ENCODE measurements at regions not wholly inside any gene's neighbourhood (a gene's known extent, or its start where the extent isn't known, plus 50 kb on each side); places are given as distances from the start of the nearest gene placed in this dataset.

DNA sequence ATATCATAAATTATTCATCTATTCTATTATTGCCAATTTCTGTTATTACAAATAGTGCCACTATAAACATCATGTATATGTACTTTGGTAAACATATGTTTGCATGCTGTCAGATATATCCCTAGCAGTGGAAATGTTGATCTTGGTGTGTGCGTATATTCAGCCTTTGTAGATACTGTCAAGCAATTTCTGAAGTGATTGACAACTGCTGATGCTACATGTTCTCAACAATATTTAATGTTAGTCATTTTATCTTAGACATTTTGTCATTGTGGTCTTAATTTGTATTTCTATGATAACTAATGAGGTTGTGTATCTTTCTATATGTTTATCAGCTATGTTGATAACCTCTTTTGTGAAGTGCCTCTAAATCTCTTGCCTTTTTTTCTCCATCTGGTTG lies 186.5 kb upstream of the NRG3 start:
- no peaks in the 10 kb centered on the region for H4K20me1 ChIP-seq (ENCODE audit: insufficient read depth, low read length)
- CTCF ChIA-PET (ENCODE audit: unreplicated experiment), result no interaction called here
- no peak overlapping the region for H3K4me3 ChIP-seq (ENCODE audit: low read depth, low read length, poor library complexity, severe bottlenecking)
- BruUV-seq (replicated peaks), result no TSS peak
- H3K4me2 ChIP-seq (ENCODE audit: low read length), result no peak overlapping the region
- no peaks in the 10 kb centered on the region for H3K4me1 ChIP-seq (ENCODE audit: insufficient read depth, low read length, poor library complexity, severe bottlenecking)
- no peak overlapping the region for H2AFZ ChIP-seq (ENCODE audit: low read length)
- TF ChIP-seq EZH2phosphoT487 (IDR thresholded peaks at IDR 0.05; ENCODE audit: borderline replicate concordance, low read depth, low read length), result no peak
- TF ChIP-seq, protein P1, sequence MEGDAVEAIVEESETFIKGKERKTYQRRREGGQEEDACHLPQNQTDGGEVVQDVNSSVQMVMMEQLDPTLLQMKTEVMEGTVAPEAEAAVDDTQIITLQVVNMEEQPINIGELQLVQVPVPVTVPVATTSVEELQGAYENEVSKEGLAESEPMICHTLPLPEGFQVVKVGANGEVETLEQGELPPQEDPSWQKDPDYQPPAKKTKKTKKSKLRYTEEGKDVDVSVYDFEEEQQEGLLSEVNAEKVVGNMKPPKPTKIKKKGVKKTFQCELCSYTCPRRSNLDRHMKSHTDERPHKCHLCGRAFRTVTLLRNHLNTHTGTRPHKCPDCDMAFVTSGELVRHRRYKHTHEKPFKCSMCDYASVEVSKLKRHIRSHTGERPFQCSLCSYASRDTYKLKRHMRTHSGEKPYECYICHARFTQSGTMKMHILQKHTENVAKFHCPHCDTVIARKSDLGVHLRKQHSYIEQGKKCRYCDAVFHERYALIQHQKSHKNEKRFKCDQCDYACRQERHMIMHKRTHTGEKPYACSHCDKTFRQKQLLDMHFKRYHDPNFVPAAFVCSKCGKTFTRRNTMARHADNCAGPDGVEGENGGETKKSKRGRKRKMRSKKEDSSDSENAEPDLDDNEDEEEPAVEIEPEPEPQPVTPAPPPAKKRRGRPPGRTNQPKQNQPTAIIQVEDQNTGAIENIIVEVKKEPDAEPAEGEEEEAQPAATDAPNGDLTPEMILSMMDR (conservative IDR thresholded peaks at IDR 0.05; ENCODE audit: low read length), result no peak
- H3K27ac ChIP-seq (ENCODE audit: low read depth, low read length, poor library complexity, severe bottlenecking), result no peak overlapping the region
- DNase-seq (ENCODE audit: low spot score), result no peak
- H3K9me3 ChIP-seq (ENCODE audit: low read length), result no peaks in the 10 kb centered on the region
- H3K9me2 ChIP-seq (ENCODE audit: insufficient read depth, low read length), result no peaks in the 10 kb centered on the region
- no peaks in the 10 kb centered on the region for H3K36me3 ChIP-seq (ENCODE audit: insufficient read depth, low read length)
- H3K79me2 ChIP-seq (ENCODE audit: insufficient read depth, low read depth, low read length), result no peaks in the 10 kb centered on the region
- intact Hi-C loops (cut with micrococcal nuclease; ENCODE audit: unreplicated experiment), result no loop called here
- POLR2A ChIA-PET, result interaction anchor here (0.7 kb wide), 1 partner anchor 9 kb away, joined by 4 read pairs; no protein-coding TSS in a partner anchor

DNA sequence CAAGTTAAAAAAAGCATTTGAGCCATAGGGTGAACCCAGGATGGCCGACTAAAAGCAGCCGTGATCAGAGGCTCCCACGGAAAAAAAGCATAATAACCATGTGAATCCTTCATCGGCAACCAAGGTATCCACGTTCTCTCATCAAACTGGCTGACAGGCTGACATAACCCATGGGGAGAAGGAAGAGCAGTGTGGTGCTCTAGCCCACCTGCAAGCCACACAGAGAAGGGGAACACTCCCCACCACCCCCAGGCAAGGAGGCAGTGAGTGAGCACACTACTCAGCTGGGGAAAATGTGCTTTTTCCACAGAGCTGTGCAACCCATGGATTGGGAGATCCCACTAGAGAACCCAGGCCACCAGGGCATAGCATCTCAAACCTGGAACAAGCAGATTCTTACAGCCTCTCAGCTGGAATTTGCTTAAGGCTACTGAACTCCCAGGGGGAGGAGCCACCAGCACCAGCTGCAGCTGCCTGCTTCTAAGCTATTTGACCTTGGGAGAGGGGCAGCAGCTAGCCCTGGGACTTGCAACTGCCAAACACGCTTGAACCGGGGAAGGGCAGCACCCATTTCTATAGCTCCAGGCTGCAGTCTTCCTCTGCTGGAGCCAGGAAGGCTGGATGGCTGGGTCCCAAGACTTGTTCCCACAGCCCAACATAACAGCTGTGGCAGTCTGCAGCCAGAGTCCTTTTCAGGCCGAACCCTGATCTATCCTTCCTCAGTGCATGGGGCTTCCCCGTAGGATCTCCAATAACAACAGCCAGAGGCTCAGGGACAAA lies 178.2 kb upstream of the NRG3 start:
- no peaks in the 10 kb centered on the region for H3K9me2 ChIP-seq (ENCODE audit: insufficient read depth, low read length)
- H3K27ac ChIP-seq (ENCODE audit: low read depth, low read length, poor library complexity, severe bottlenecking), result no peak overlapping the region
- intact Hi-C loops (cut with micrococcal nuclease; ENCODE audit: unreplicated experiment), result no loop called here
- no TSS peak for BruUV-seq (replicated peaks)
- no peaks in the 10 kb centered on the region for H3K9me3 ChIP-seq (ENCODE audit: low read length)
- H3K36me3 ChIP-seq (ENCODE audit: insufficient read depth, low read length), result no peaks in the 10 kb centered on the region
- H2AFZ ChIP-seq (ENCODE audit: low read length), result no peak overlapping the region
- no peak overlapping the region for H3K4me3 ChIP-seq (ENCODE audit: low read depth, low read length, poor library complexity, severe bottlenecking)
- H3K79me2 ChIP-seq (ENCODE audit: insufficient read depth, low read depth, low read length), result no peaks in the 10 kb centered on the region
- CTCF ChIA-PET (ENCODE audit: unreplicated experiment), result no interaction called here
- TF ChIP-seq, protein P1 (conservative IDR thresholded peaks at IDR 0.05; ENCODE audit: low read length), result no peak
- TF ChIP-seq EZH2phosphoT487 (IDR thresholded peaks at IDR 0.05; ENCODE audit: borderline replicate concordance, low read depth, low read length), result no peak
- DNase-seq (ENCODE audit: low spot score), result no peak
- no peak overlapping the region for H3K4me2 ChIP-seq (ENCODE audit: low read length)
- H4K20me1 ChIP-seq (ENCODE audit: insufficient read depth, low read length), result no peaks in the 10 kb centered on the region
- no peaks in the 10 kb centered on the region for H3K4me1 ChIP-seq (ENCODE audit: insufficient read depth, low read length, poor library complexity, severe bottlenecking)
- POLR2A ChIA-PET, result no interaction called here

DNA sequence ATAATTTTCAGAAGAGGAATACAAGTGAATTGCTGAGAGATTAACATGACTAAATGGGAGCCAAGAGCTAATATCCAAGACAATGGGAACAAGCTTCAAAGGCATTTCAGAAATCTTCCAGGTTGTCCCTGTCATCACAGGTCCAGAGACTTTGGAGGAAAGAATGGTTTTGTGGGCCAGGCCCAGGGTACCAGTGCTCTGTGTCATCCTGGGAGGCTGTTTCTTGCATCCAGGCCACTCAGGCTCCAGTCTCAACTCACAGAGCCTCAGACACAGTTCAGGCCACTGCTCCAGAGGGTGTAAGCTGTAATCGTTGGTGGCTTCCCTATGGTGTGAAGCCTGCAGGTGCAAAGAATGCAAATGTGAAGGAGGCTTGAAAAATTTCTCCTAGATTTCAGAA lies 170.4 kb upstream of the NRG3 start:
- ChIA-PET POLR2A (no interaction called here), CTCF (ENCODE audit: unreplicated experiment) (no interaction called here)
- Histone ChIP-seq H3K4me3 (ENCODE audit: low read depth, low read length, poor library complexity, severe bottlenecking) (no peak overlapping the region), H3K27ac (ENCODE audit: low read depth, low read length, poor library complexity, severe bottlenecking) (no peak overlapping the region), H3K79me2 (ENCODE audit: insufficient read depth, low read depth, low read length) (no peaks in the 10 kb centered on the region), H4K20me1 (ENCODE audit: insufficient read depth, low read length) (no peaks in the 10 kb centered on the region), H3K9me2 (ENCODE audit: insufficient read depth, low read length) (no peaks in the 10 kb centered on the region), H3K9me3 (ENCODE audit: low read length) (no peaks in the 10 kb centered on the region), H3K36me3 (ENCODE audit: insufficient read depth, low read length) (no peaks in the 10 kb centered on the region), H2AFZ (ENCODE audit: low read length) (no peak overlapping the region), H3K4me2 (ENCODE audit: low read length) (no peak overlapping the region), H3K4me1 (ENCODE audit: insufficient read depth, low read length, poor library complexity, severe bottlenecking) (no peaks in the 10 kb centered on the region)
- intact Hi-C loops (cut with micrococcal nuclease; ENCODE audit: unreplicated experiment), result no loop called here
- BruUV-seq (replicated peaks), result no TSS peak
- DNase-seq (ENCODE audit: low spot score), result no peak
- TF ChIP-seq, protein P1 (conservative IDR thresholded peaks at IDR 0.05; ENCODE audit: low read length), result no peak
- TF ChIP-seq EZH2phosphoT487 (IDR thresholded peaks at IDR 0.05; ENCODE audit: borderline replicate concordance, low read depth, low read length), result no peak

All from OCI-LY7 (cell line).